Colonic mucosa (tissue), 4 donors: ENCODE measurements at regions not wholly inside any gene's neighbourhood (a gene's known extent, or its start where the extent isn't known, plus 50 kb on each side); places are given as distances from the start of the nearest gene placed in this dataset.

Source experiments
- DNase-seq: peaks from one replicate; pipeline ENCODE4 v3.0.0-alpha.2; 2020
- H3K27ac ChIP-seq: fragments of 200-600 bp; one replicate; pipeline ENCODE4 v1.8.0; 2021
- H3K27me3 ChIP-seq: fragments of 200-600 bp; one replicate; pipeline ENCODE4 v1.8.0; 2021
- H3K36me3 ChIP-seq: fragments of 200-600 bp; one replicate; pipeline ENCODE4 v1.8.0; 2021
- H3K4me1 ChIP-seq: fragments of 200-600 bp; one replicate; pipeline ENCODE4 v1.8.0; 2021; ENCODE audit warnings: mild to moderate bottlenecking
- H3K4me3 ChIP-seq: fragments of 200-600 bp; one replicate; pipeline ENCODE4 v1.8.0; 2021
- H3K9ac ChIP-seq, 2 donors: one replicate each; pipeline ENCODE4 v1.7.0; 2013; ENCODE audit warnings: control low read depth in 2 of 2, low read depth in 2 of 2, low read length in 2 of 2
- H3K9me3 ChIP-seq: fragments of 200-600 bp; one replicate; pipeline ENCODE4 v1.8.0; 2021
- CTCF ChIP-seq: fragments of 200-600 bp; IDR thresholded peaks from one replicate; pipeline ENCODE4 v1.8.0; 2022; ENCODE audit warnings: antibody characterized with exemption, mild to moderate bottlenecking
- intact Hi-C: fragments of 100-400 bp; cut with DNase I; formaldehyde crosslinking; loops from one replicate; pipeline ENCODE4 v1.14.1; 2022
- donor health status: healthy.
- donor health status: DM: no; HTN: no; CAD: no.
- donor health status: DM: no; HTN: no; CAD: no.

GRCh38 chr11:122193457-122193856 lies 77.4 kb upstream of the BLID start:
- no peaks in the 10 kb centered on the region for H3K27me3 ChIP-seq
- H3K9me3 ChIP-seq = no peaks in the 10 kb centered on the region
- no peak for DNase-seq
- intact Hi-C loops = no loop called here
- H3K9ac ChIP-seq = no peak overlapping the region
- H3K4me1 ChIP-seq = no peaks in the 10 kb centered on the region
- TF ChIP-seq CTCF = no peak
- no peaks in the 10 kb centered on the region for H3K36me3 ChIP-seq
- no peak overlapping the region for H3K27ac ChIP-seq
- no peak overlapping the region for H3K4me3 ChIP-seq

DNA sequence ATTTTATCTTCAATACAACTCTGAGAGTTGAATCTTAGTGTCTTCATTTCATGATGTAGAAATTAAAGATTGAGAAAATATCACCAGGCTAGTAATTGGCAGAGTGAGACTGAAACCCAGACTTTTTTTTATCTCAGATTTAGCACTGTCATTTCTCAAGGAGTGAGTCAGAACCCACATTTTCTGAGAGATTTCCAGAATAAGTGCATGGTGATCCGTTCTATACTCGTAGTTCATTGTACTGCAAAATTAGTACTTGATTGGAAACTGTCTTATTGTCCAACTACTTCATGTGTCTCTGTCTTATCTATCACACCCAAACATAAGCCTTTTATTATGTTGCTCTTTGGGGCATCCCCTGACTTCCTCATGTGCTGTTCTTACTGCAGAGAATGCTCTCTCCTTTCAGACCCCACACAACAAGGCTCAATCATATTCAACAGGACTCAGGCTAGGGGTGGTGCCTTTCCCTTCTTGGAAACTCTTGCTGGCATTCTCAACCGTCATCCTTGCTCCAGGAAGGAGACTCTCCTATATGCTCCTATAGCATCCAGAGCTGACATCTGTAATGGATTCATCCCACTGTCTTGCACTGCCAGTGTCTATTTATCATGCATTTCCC lies 76.7 kb upstream of the BLID start:
- Histone ChIP-seq H3K27ac (no peak overlapping the region), H3K4me1 (no peaks in the 10 kb centered on the region), H3K36me3 (no peaks in the 10 kb centered on the region), H3K27me3 (no peaks in the 10 kb centered on the region), H3K4me3 (no peak overlapping the region), H3K9me3 (no peaks in the 10 kb centered on the region), H3K9ac (no peak overlapping the region)
- intact Hi-C loops = no loop called here
- no peak for DNase-seq
- no peak for TF ChIP-seq CTCF

GRCh38 chr11:122190768-122191167 lies 74.8 kb upstream of the BLID start:
- H3K4me3 ChIP-seq = no peak overlapping the region
- H3K4me1 ChIP-seq = no peaks in the 10 kb centered on the region
- no peak for DNase-seq
- H3K27ac ChIP-seq = no peak overlapping the region
- no peaks in the 10 kb centered on the region for H3K27me3 ChIP-seq
- H3K36me3 ChIP-seq = no peaks in the 10 kb centered on the region
- H3K9ac ChIP-seq = no peak overlapping the region
- H3K9me3 ChIP-seq = no peaks in the 10 kb centered on the region
- intact Hi-C loops = no loop called here
- no peak for TF ChIP-seq CTCF

GRCh38 chr11:122189229-122189628 lies 73.2 kb upstream of the BLID start:
- Histone ChIP-seq H3K9ac (no peak overlapping the region), H3K9me3 (no peaks in the 10 kb centered on the region), H3K4me3 (no peak overlapping the region), H3K27me3 (no peaks in the 10 kb centered on the region), H3K27ac (peak overlapping the region; percentile 26), H3K4me1 (no peaks in the 10 kb centered on the region), H3K36me3 (no peaks in the 10 kb centered on the region)
- no peak for DNase-seq
- intact Hi-C loops = no loop called here
- TF ChIP-seq CTCF = no peak

- Histone ChIP-seq H3K4me3 (no peak overlapping the region), H3K9me3 (no peaks in the 10 kb centered on the region), H3K27me3 (no peaks in the 10 kb centered on the region), H3K9ac (no peak overlapping the region), H3K27ac (no peak overlapping the region), H3K36me3 (no peaks in the 10 kb centered on the region), H3K4me1 (no peaks in the 10 kb centered on the region)
- intact Hi-C loops = no loop called here
- TF ChIP-seq CTCF = no peak
- DNase-seq = no peak
Observed at GRCh38 chr11:122187373-122188165, 71.6 kb upstream of the BLID start.
